HG02623 (cell line): ENCODE measurements at regions not wholly inside any gene's neighbourhood (a gene's known extent, or its start where the extent isn't known, plus 50 kb on each side); places are given as distances from the start of the nearest gene placed in this dataset.
"Not testable (repeated sequence)": the region's sequence is repeated elsewhere in the genome, so short reads cannot be mapped to it uniquely, and the experiment has no call there.

Experiments used
- ATAC-seq: cut with Tn5 transposase; IDR thresholded peaks from one replicate; pipeline ENCODE4 v1.9.1; 2021; ENCODE audit warnings: moderate library complexity; ENCODE audit not compliant: unreplicated experiment

- no peak for ATAC-seq
Measured at GRCh38 chr12:58068706-58069105, 127.3 kb downstream of the ATP23 start.

GRCh38 chr12:58069268-58069963, 128.0 kb downstream of the ATP23 start:
- ATAC-seq, result no peak

GRCh38 chr12:58071994-58072393, 130.6 kb downstream of the ATP23 start:
- no peak for ATAC-seq

GRCh38 chr12:58074259-58074658, 132.9 kb downstream of the ATP23 start:
- ATAC-seq, result no peak

- no peak for ATAC-seq
Measured at GRCh38 chr12:58079806-58080205, 138.4 kb downstream of the ATP23 start.

GRCh38 chr12:58081488-58081887, 140.1 kb downstream of the ATP23 start:
- no peak for ATAC-seq

GRCh38 chr12:58082996-58083395, 141.6 kb downstream of the ATP23 start:
- ATAC-seq, result no peak

- no peak for ATAC-seq
Measured at GRCh38 chr12:58086006-58086405, 144.6 kb downstream of the ATP23 start.

- ATAC-seq, result no peak
Measured at GRCh38 chr12:58086930-58087329, 145.6 kb downstream of the ATP23 start.

GRCh38 chr12:58087423-58088127, 146.2 kb downstream of the ATP23 start:
- ATAC-seq, result no peak

- no peak for ATAC-seq
Measured at GRCh38 chr12:58089588-58089987, 148.2 kb downstream of the ATP23 start.

GRCh38 chr12:58090685-58091084, 149.3 kb downstream of the ATP23 start:
- ATAC-seq, result no peak

- ATAC-seq, result no peak
Measured at GRCh38 chr12:58095002-58095401, 153.6 kb downstream of the ATP23 start.

- no peak for ATAC-seq
Measured at GRCh38 chr12:58097741-58098140, 156.4 kb downstream of the ATP23 start.

- ATAC-seq, result no peak
Measured at GRCh38 chr12:58099476-58099875, 158.1 kb downstream of the ATP23 start.

- no peak for ATAC-seq
Measured at GRCh38 chr12:58104351-58104755, 163.0 kb downstream of the ATP23 start.

- ATAC-seq, result no peak
Measured at GRCh38 chr12:58105225-58106119, 164.1 kb downstream of the ATP23 start.

- ATAC-seq, result no peak
Measured at GRCh38 chr12:58106195-58106594, 164.8 kb downstream of the ATP23 start.

- ATAC-seq, result no peak
Measured at GRCh38 chr12:58117201-58117600, 175.8 kb downstream of the ATP23 start.

GRCh38 chr12:58117667-58118066, 176.3 kb downstream of the ATP23 start:
- no peak for ATAC-seq

- not testable (repeated sequence) for ATAC-seq
Measured at GRCh38 chr12:58125761-58126160, 184.4 kb downstream of the ATP23 start.
